NCI-H1930 (cell line): ENCODE measurements at regions not wholly inside any gene's neighbourhood (a gene's known extent, or its start where the extent isn't known, plus 50 kb on each side); places are given as distances from the start of the nearest gene placed in this dataset.
A peak's percentile ranks its signal among the peaks of the same experiment; 100 is the strongest.
"Not testable (repeated sequence)": the region's sequence is repeated elsewhere in the genome, so short reads cannot be mapped to it uniquely, and the experiment has no call there.

Source experiments
- DNase-seq, 2 experiments: peaks; one replicate each; lab custom pipeline; 2025; lab: John Stamatoyannopoulos, UW

GRCh38 chrX:18102006-18102405 lies 118.7 kb downstream of the BEND2 start:
- DNase-seq: no peak

GRCh38 chrX:18101087-18101486 lies 119.6 kb downstream of the BEND2 start:
- DNase-seq: no peak

GRCh38 chrX:18099745-18100144 lies 120.9 kb downstream of the BEND2 start:
- no peak for DNase-seq

GRCh38 chrX:18098763-18099162 lies 121.9 kb downstream of the BEND2 start:
- DNase-seq: no peak

GRCh38 chrX:18076434-18076833 lies 144.3 kb downstream of the BEND2 start:
- no peak for DNase-seq

GRCh38 chrX:18075603-18076002 lies 145.1 kb downstream of the BEND2 start:
- DNase-seq: peak; percentile 69 to 75

GRCh38 chrX:18068045-18068444 lies 152.6 kb downstream of the BEND2 start:
- not testable (repeated sequence) for DNase-seq

- DNase-seq: peak; percentile 33 to 44
Observed at GRCh38 chrX:18065956-18066355, 154.7 kb downstream of the BEND2 start.

- DNase-seq: no peak
Observed at GRCh38 chrX:18051690-18052089, 169.0 kb downstream of the BEND2 start.

GRCh38 chrX:18047491-18047890 lies 173.2 kb downstream of the BEND2 start:
- DNase-seq: no peak

- no peak for DNase-seq
Observed at GRCh38 chrX:18045436-18045835, 175.2 kb downstream of the BEND2 start.

- DNase-seq: no peak
Observed at GRCh38 chrX:18042776-18043175, 177.9 kb downstream of the BEND2 start.

GRCh38 chrX:18041656-18042055 lies 179.0 kb downstream of the BEND2 start:
- DNase-seq: no peak

GRCh38 chrX:18039023-18039422 lies 177.9 kb upstream of the RAI2 start:
- no peak for DNase-seq

- no peak for DNase-seq
Observed at GRCh38 chrX:18036394-18036793, 175.3 kb upstream of the RAI2 start.

GRCh38 chrX:18034945-18035344 lies 173.8 kb upstream of the RAI2 start:
- DNase-seq: no peak

- no peak for DNase-seq
Observed at GRCh38 chrX:18034504-18034903, 173.4 kb upstream of the RAI2 start.

- DNase-seq: no peak
Observed at GRCh38 chrX:18032486-18033221, 171.6 kb upstream of the RAI2 start.

GRCh38 chrX:18031726-18032375 lies 170.8 kb upstream of the RAI2 start:
- DNase-seq: no peak

- DNase-seq: not testable (repeated sequence)
Observed at GRCh38 chrX:18030656-18031055, 169.6 kb upstream of the RAI2 start.

- DNase-seq: no peak
Observed at GRCh38 chrX:18026166-18026565, 165.1 kb upstream of the RAI2 start.

GRCh38 chrX:18017411-18017810 lies 156.3 kb upstream of the RAI2 start:
- DNase-seq: peak; percentile 76 to 86

- peak; percentile 34 to 54 for DNase-seq
Observed at GRCh38 chrX:18016941-18017340, 155.8 kb upstream of the RAI2 start.

- peak in 1 of 2 experiments; percentile 7 for DNase-seq
Observed at GRCh38 chrX:18010253-18010652, 149.2 kb upstream of the RAI2 start.
